Bone marrow (tissue), 2 donors: ENCODE measurements at regions not wholly inside any gene's neighbourhood (a gene's known extent, or its start where the extent isn't known, plus 50 kb on each side); places are given as distances from the start of the nearest gene placed in this dataset.
"Not testable (repeated sequence)": the region's sequence is repeated elsewhere in the genome, so short reads cannot be mapped to it uniquely, and the experiment has no call there.

Experiments
- DNase-seq, 2 donors: peaks; one replicate each; lab custom pipeline; 2025; lab: John Stamatoyannopoulos, UW

DNA sequence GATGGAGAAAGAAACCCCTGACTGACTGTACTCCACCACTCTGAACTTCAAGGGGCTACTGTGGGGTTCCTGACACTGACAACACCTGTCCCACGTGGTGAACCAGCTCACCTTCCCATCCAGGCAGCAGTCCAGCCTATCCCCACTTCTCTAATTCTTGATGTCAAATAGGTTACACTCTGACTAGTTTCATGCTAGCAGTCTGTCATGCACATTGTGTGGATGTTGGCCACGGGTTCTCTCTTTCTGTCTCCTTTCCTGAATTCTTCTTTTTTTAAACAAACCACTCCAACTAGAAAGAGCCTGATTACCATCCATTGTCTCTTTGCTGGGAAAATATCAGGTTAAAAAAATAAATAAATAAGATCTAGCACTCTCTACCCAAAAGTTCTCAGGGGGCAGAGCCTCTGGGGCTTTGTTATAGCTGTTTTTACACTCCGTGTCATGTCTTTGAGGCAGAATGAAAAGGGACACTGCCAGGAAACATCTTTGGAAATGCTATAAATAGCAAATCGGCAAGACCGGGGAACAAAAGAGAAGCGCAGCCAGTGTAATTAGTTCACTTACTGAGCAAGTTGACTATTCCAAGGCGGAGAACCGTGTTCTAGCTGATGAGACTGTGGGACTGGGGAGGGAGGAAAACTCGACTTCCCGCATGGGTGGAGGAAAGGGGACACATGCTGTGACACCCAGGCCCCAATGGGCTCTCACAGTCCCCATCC, 356.1 kb downstream of the OMA1 start:
- no peak for DNase-seq

DNA sequence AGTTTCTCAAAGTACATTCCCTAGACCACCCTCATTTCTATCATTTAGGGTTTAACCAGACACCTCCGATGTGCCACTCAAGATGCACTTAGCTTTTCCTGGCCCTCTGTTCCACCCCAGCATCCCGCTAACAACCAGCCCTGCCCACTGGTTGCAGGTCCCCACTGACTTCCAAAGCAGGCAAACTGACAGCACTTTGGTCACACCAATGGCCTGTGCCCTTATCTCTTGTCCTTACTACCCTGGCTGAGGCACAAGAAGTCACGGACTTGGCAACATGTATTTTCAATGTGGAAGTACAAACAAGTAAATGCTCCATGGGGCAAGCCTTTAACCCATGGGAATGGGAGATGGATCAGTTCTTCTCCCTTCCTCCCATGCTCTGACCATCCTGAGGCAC, 357.1 kb downstream of the OMA1 start:
- DNase-seq: no peak

DNA sequence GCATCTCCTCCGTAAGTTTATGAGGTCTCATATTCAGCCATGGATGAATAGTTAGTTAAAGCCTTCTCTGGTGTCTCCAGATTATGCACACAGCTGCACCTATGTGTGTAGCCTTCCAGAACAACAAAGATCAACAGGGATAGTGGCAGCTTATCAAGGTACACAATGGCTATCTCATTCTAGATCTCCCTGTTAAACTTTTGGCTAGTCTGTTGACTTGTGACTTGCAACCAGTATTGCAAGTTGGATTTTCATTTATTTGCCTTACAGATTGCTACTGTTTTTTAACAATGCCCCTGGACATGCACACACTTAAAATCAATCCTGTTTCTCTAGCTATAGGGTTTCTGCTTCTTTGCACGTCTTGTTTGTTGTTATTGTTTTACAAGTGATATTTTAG, 363.2 kb downstream of the OMA1 start:
- no peak for DNase-seq

DNA sequence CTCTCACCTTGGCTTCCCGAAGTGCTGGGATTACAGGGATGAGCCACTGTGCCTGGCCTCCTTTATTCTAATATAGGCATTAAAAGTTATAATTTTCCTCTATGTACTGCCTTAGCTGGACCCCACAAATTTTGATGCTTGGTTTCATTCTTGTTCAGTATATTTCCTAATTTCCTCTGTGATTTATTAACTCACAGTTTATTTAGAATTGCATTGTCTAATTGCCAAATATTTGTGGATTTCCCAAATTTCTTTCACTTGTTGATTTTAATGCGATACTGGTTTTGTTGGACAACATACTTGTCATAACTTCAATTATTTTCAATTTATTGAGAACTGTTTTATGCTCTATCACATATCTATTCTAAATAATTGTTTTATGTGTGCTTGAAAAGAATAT, 366.0 kb downstream of the OMA1 start:
- no peak for DNase-seq

DNA sequence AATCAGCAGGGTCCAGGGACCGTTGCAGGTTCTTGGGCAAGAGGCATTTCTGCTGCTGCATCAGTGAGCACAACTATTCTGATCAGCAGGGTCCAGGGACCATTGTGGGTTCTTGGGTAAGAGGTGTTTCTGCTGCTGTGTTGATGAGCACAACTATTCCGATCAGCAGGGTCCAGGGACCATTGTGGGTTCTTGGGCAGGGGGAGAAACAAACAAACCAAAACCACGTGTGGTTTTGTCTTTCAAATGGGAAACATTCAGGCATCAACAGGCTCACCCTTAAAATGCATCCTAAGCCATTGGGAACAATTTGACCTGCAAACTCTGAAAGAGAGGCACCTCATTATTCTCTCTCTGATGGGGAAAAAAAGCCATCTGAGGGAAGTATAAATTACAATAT, 377.4 kb downstream of the OMA1 start:
- not testable (repeated sequence) for DNase-seq

DNA sequence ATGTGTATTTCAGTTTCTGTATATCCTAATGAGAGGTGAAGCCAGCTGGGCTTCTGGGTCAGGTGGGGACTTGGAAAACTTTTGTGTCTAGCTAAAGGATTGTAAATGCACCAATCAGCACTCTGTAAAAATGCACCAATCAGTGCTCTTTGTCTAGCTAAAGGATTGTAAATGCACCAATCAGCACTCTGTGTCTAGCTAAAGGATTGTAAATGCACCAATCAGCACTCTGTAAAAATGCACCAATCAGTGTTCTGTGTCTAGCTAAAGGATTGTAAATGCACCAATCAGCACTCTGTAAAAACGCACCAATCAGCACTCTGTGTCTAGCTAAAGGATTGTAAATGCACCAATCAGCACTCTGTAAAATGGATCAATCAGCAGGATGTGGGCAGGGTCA, 379.4 kb downstream of the OMA1 start:
- not testable (repeated sequence) for DNase-seq

DNA sequence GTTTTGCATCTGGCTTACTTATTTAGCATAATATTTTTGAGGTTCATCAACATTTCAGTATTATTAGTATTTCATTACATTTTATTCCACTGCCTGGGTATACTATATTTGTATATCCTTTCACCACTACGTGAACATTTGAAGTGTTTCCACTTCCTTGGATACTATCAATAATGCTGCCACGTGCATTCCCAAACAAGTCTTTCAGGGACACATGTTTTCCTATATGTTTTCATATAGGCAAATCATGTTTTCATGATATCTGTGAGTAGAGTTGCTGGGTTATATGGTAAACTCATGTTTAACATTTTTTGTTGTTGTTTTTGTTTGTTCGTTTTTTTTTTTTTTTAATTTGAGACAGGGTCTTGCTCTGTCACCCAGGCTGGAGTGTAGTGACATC, 380.1 kb downstream of the OMA1 start:
- DNase-seq: no peak

DNA sequence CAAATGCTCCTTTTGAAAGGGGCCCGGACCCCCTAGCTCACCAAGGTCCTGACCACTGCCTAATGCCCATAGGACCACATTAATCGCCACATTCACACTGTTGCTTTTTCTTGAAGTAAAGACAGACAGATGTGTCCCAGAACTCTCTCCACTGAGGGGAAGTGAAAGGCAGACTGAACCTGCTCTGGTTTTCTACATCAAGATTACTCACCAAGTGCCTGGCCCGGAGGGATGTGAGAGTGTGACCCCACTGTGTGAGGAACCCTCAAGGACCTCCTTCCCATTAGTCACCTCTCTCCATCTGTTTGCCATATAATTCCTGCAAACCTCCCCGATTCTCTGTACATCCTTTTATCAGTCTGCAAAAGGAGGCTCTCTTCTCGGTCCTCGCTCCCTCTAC, 381.5 kb downstream of the OMA1 start:
- DNase-seq: no peak

DNA sequence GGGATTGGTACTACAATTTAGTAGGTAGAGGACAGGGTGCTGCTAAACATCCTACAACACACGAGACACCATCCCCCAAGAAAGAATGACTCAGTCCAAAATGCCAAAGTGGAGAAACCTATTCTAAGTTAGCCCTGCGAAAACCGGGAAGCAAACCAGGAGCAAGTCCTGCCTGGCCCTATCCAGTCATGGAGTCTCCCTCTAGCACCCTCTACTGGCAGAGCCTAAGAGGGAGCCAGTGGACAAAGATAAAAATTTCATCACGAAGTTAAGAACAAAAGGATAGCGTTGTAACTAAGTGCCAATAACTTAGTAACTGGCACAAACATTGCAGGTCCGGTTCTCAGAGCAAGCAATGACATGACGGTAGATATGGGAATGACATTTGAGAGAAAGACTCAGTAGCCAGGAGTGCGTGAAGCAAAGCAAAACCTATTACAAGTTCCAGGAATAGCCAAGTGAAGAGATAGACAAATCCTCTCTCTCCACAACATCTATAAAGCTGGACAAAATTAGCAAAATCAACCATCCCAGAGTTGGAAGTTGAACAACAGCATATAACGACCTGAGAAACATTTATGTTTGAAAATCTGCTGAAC, 383.5 kb downstream of the OMA1 start:
- DNase-seq: no peak

DNA sequence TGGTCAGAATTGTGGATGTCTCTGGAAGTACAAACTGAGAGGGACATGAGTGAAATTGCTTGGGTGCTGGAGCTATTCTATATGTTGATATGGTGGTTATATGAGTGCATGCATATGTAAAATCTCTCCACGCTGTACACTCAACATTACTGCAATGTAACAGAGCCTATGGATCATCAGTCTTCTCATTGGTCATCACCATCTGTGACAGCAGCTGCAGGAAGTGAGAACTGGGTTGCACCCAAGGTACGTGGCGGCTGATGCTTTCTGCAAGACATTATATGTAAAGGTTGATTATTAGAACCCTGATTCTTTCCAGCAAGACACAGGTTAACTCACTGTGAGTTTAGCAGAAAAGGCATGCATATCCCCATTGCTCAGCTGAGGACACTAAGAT, 387.1 kb downstream of the OMA1 start:
- DNase-seq: no peak

DNA sequence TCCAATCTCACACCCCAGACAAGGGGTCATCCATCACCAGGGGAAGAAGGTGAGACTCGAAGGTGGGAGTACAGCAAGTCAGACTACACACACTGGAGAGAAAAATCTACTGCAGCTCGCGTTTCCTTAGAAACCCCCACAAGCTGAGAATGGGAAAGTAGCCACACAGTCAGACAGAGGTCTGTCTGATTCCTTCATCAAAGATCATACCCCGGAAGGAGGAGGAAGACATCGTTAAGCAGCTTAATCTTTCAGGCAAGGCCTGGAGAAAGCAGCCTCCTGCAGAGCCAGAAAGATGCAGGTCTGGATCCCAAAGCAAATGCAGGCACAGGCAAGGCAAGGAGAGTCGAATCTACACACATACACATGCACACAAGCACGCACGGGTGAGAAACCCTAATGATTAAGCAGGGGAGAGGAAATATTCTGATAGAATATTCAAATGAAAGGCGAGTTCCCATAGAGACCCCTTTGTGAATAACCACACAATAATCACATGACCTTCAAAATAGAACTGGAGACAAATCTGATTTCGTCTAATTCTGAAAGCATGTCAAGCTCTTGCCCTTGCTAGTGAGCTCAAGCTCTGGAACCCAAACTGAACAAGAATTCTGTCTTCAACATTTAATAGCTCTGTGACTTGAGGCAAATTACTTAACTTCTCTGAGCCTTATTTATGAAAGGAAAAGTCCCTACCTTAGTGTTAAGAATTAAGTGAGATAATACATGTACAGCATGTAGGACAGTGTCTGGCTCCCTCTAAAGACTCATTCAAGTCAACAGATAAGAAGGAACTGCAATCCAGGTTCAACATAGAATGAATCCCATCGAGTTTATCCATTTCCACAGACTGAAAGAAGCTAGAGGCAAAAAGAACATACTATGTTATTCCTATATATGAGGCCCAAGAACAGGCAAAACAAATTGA, 387.8 kb downstream of the OMA1 start:
- DNase-seq: no peak

DNA sequence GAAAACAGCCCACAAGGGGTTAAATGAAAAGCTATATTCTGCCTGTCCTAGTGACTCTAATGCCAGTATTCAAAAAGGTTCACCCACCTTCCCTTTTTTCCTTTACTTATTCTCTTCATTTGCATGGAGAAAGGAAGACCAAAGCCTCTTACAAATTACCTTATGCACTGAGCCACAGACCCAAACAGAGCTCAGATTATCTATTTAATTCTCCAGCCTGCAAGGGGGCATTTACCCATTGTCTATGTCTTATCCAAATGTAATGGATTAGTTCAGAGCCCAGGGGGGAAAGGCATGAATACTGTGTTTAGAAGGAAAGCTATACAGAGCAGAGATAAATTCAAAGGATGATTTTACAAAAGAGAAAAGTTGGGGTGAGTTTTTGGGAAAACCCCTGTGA, 388.5 kb downstream of the OMA1 start:
- no peak for DNase-seq

DNA sequence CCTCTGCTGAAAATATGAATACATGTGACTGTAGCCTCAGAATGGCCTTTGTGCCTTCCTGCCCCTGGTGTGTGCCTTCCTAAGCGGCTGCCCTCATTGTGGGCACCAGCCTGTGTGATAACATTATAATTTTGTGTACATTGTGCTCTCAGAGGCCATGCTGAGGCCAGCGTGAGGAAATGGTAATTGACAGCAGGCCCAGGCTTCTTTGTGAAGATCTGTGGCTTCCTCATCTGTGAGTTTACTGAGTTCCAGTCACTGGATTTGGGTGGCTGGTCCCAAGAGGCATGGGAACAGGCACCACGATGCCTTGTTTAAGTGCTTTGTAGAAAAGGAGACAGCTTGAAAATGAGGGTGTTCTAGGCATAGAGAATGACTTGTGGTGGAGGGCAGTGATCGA, 389.3 kb downstream of the OMA1 start:
- DNase-seq: no peak

DNA sequence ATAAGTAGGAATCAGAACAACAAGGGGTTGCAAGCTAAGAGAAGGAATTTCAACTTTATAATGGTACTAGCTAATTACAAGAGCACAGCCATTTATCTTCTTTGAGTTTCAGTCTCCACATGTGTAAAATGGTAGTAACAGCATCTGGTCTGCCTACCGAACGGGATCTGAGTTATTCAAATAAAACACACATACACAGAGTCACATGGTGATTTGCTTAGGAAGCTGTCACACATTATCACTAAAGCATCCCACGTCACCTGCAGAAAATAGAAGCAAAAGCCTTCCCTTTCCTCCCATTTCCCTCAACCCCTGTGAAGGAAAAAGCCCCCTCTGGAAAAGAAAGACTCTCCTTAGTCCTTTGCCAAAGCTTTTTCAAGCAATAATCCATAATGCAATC, 389.7 kb downstream of the OMA1 start:
- DNase-seq: no peak

DNA sequence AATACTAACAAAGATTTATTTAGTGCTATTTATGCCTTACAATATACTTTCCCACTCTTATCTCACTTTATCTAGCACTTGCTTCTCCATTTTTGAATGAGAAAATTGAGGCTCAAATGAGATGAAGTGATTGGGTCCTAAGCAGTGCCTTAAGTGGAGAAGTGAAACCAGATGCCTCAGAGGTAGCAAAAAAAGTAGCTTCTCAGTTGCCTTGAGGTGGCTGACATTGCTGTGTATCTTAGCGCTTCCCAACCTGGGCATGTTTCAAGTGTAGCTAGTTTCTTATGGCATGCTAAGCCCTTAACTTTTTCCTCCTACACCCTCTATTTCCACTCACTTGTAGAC, 390.4 kb downstream of the OMA1 start:
- no peak for DNase-seq

DNA sequence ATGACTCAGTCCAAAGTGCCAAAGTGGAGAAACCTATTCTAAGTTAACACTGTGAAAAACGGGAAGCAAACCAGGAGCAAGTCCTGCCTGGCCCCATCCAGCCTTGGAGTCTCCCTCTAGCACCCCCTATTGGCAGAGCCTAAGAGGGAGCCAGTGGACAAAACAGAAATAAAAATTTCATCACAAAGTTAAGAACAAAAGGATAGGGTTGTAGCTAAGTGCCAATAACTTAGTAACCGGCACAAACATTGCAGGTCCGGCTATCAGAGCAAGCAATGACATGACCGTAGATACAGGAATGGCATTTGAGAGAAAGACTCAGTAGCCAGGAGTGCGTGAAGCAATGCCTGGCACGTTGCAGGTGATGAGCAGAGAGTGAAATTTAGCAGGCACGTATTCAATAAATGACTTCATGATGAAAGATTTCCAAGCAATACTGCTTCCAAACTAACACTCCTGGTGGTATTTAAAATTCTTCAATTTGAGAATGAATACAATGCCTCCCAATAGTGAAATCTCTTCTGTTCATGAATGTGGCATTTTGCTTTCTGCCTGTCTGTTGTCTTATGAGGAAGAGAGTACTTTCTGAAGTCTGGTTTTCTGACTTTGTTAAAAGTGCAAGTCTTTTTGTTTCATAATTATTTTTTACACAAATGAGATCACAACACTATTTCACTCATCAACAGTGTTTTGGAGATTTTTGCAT, 391.0 kb downstream of the OMA1 start:
- DNase-seq: no peak

DNA sequence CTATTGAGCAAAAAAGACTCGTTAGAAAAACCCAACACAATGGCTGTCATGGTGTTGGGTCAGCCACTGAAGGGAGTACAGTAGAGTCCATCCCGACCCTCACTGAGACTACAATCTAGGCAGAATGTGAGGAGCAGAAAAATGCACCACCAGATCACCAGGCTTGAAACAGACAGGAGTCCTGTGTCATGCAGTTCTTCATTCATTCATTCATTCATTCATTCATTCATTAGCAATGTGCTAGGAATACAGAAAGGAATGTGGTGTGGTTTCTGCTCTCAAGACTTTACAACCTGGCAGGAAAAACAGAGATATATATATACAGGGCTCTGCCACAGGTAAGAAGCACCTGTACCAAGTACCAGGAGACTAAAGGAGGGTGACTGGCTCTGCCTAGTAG, 392.3 kb downstream of the OMA1 start:
- DNase-seq: no peak

DNA sequence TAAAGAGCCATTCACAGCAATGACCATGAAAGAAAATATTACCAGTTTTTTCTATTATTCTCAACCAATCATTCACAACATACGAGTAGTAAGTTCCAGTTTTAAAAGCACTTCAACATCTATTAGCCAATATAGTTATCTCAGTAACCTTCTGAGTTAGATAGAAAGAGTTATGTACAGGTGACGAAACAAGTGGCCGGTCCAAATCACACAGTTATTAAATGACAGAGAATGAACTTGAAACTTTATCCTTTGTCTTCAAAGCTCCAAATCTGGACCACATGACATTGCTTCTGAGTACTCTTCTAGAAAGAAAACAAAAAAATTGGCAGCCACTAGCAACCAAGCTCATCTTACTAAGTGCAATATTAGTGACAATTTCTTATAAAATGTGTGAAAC, 393.8 kb downstream of the OMA1 start:
- DNase-seq: no peak

DNA sequence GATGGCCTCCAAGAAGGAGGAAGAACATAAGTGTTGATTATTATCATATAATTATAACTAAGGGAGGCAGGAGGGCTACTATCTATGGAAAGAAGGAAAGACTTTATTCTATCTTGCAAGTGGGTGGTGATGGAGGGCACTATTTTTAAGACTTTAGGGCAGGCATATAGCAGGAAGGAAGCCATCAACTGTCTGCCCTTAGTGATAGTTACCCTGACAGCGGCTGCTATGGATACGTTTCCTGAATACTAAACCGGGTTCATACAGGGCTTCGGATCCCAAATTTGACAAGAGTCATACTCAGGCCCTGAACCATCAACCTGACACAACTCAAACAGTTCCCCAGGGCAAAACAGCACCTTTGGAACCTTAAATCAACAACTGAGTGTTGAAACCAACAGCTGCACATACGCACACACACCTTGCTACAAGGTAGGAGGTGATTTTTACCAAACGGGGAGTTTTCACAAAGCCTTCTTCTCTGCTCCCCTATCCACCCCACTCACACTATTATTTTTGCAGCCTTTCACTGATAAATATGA, 397.2 kb downstream of the OMA1 start:
- DNase-seq: peak in 1 of 2 donors; percentile 5

DNA sequence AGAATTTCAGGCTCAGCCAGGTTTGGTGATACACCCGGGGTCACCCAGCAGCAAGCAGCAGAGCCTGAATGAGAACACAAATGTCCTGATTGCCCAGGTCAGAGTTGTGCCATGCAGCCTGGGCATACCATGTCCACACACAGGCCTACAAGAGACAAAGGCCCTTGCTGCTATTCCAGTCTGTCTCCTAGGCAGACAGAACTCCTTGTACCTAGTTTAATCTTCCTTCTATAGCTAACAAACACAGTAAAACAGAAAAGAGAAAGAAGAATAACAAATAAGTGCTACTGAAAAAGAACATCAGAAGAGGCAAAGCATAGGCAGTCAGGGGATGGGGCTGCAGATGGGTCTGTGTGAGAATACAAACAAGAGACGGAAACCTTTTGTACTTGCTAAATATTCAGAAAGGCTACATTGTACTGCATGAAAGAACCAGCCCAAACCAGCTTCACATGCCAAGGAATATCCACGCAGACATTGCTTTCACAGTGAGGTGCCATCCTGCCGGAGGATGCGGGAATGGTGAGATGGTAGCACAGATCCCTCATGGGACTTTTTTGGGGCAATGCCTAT, 401.7 kb downstream of the OMA1 start:
- no peak for DNase-seq

DNA sequence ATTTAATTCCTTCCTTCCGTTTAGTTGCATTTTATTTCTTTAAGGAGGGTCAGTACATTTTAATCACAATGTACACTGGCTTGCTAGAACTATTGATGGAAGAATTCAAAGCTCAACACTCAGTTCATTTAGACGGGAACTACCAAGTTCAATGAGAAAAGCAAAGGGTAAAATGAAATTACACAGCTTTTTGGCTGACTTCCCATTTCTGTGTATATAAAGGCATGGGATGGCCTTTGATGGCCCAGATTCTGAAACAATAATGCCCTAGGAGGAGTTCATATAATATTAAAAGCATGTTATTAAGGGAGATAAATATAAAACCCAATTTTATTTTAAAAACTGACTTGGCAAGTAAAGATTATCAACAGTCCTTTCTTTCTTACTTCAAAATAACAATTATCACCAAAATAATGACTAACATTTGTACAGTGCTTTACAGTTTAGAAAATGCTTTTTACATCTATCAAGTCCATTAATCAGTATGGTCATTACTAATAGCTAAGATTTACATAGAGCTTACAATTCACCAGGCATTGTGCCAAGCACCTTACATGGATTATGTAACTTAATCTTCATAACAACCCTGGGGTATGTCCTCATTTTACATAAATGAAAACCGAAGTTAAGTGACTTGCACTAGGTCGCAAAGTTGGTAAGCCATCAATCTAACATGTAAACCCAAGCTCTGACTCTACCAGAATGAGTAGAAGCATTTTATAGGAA, 402.4 kb downstream of the OMA1 start:
- DNase-seq: no peak
